ENCODE measurements at regions not wholly inside any gene's neighbourhood (a gene's known extent, or its start where the extent isn't known, plus 50 kb on each side); places are given as distances from the start of the nearest gene placed in this dataset.

GRCh38 chr2:12304564-12305171, 412.1 kb upstream of the TRIB2 start:
- Mint-ChIP-seq H3K27ac (peak overlapping the region; percentile 44), H3K36me3 (ENCODE audit: insufficient read depth) (no peaks in the 10 kb centered on the region), H3K27me3 (peaks cover 6% of the 10 kb centered on the region), H3K4me3 (ENCODE audit: low read depth) (no peak overlapping the region), H3K9me3 (ENCODE audit: low read depth) (peaks cover 6% of the 10 kb centered on the region), H3K4me1 (ENCODE audit: low read depth) (peaks cover 25% of the 10 kb centered on the region)
- no peak for DNase-seq (ENCODE audit: low spot score, unreplicated experiment)
- no peak for TF ChIP-seq CTCF (IDR thresholded peaks at IDR 0.05; ENCODE audit: unreplicated experiment)

- H3K27me3 Mint-ChIP-seq: peaks cover 6% of the 10 kb centered on the region
- peaks cover 25% of the 10 kb centered on the region for H3K4me1 Mint-ChIP-seq (ENCODE audit: low read depth)
- H3K27ac Mint-ChIP-seq: no peak overlapping the region
- no peaks in the 10 kb centered on the region for H3K36me3 Mint-ChIP-seq (ENCODE audit: insufficient read depth)
- DNase-seq (ENCODE audit: low spot score, unreplicated experiment): no peak
- TF ChIP-seq CTCF (IDR thresholded peaks at IDR 0.05; ENCODE audit: unreplicated experiment): no peak
- peaks cover 6% of the 10 kb centered on the region for H3K9me3 Mint-ChIP-seq (ENCODE audit: low read depth)
- H3K4me3 Mint-ChIP-seq (ENCODE audit: low read depth): no peak overlapping the region
Observed at GRCh38 chr2:12305931-12306330, 410.8 kb upstream of the TRIB2 start.

GRCh38 chr2:12310399-12310798, 406.3 kb upstream of the TRIB2 start:
- H3K4me1 Mint-ChIP-seq (ENCODE audit: low read depth): no peaks in the 10 kb centered on the region
- no peak for TF ChIP-seq CTCF (IDR thresholded peaks at IDR 0.05; ENCODE audit: unreplicated experiment)
- peaks cover 4% of the 10 kb centered on the region for H3K27me3 Mint-ChIP-seq
- no peak overlapping the region for H3K27ac Mint-ChIP-seq
- H3K9me3 Mint-ChIP-seq (ENCODE audit: low read depth): peaks cover 6% of the 10 kb centered on the region
- H3K36me3 Mint-ChIP-seq (ENCODE audit: insufficient read depth): no peaks in the 10 kb centered on the region
- H3K4me3 Mint-ChIP-seq (ENCODE audit: low read depth): no peak overlapping the region
- no peak for DNase-seq (ENCODE audit: low spot score, unreplicated experiment)

- no peak overlapping the region for H3K4me3 Mint-ChIP-seq (ENCODE audit: low read depth)
- DNase-seq (ENCODE audit: low spot score, unreplicated experiment): no peak
- no peaks in the 10 kb centered on the region for H3K9me3 Mint-ChIP-seq (ENCODE audit: low read depth)
- H3K36me3 Mint-ChIP-seq (ENCODE audit: insufficient read depth): no peaks in the 10 kb centered on the region
- H3K27ac Mint-ChIP-seq: no peak overlapping the region
- no peaks in the 10 kb centered on the region for H3K4me1 Mint-ChIP-seq (ENCODE audit: low read depth)
- peaks cover 4% of the 10 kb centered on the region for H3K27me3 Mint-ChIP-seq
- no peak for TF ChIP-seq CTCF (IDR thresholded peaks at IDR 0.05; ENCODE audit: unreplicated experiment)
Observed at GRCh38 chr2:12313445-12314126, 403.1 kb upstream of the TRIB2 start.

GRCh38 chr2:12314127-12314760, 402.5 kb upstream of the TRIB2 start:
- Mint-ChIP-seq H3K9me3 (ENCODE audit: low read depth) (no peaks in the 10 kb centered on the region), H3K36me3 (ENCODE audit: insufficient read depth) (no peaks in the 10 kb centered on the region), H3K4me3 (ENCODE audit: low read depth) (no peak overlapping the region), H3K4me1 (ENCODE audit: low read depth) (no peaks in the 10 kb centered on the region), H3K27me3 (peaks cover 4% of the 10 kb centered on the region), H3K27ac (no peak overlapping the region)
- TF ChIP-seq CTCF (IDR thresholded peaks at IDR 0.05; ENCODE audit: unreplicated experiment): no peak
- no peak for DNase-seq (ENCODE audit: low spot score, unreplicated experiment)

All from progenitor cell of endocrine pancreas (in vitro differentiated cells).